ENCODE measurements at regions not wholly inside any gene's neighbourhood (a gene's known extent, or its start where the extent isn't known, plus 50 kb on each side); places are given as distances from the start of the nearest gene placed in this dataset.

DNA sequence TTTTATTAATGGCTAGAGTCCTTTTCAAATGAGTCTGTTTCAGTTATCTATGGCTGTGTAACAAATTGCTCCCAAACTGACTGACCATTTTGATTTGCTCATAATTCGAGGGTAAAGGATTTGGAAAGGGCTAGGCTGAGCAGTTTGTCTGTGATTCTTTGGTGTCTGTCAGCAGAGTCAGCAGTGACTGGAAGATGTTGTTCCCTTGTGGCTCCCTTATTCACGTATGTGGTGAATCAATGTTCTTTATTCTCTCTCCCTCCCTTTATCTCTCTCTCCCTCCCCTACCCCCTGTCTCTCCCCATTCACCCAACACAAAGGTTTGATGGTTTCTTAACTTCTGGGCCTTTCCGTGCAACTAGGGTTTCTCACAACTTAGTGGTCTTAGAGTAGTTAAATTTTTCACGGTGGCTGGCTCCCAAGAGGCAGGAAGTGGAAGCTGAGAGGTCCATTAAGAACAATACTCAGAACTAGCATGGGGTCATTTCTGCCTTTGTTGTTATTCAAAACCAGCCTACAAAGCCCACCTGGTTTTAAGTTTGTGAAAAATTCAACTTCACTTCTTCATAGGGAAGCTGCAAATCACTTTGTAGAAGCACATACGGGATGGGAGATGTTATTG is 772.5 kb upstream of the SLITRK1 start:
- H3K27me3 ChIP-seq: no peaks in the 10 kb centered on the region
- no peaks in the 10 kb centered on the region for H3K36me3 ChIP-seq
- peak overlapping the region in 6 of 11 experiments; percentile 30 to 66 (median 48); a peak in 10 of 22 replicates for H3K9ac ChIP-seq
- peak overlapping the region in 8 of 11 experiments; percentile 56 to 87 (median 78); a peak in 17 of 22 replicates for H3K27ac ChIP-seq
- peak overlapping the region; percentile 12 to 69 (median 61); a peak in 19 of 22 replicates for H3K4me2 ChIP-seq
- H3K9me3 ChIP-seq (replicated peaks in 1 of 11): peaks cover 0 to 46% (median 27%) of the 10 kb centered on the region in 11 experiments; a peak in 17 of 22 replicates
- no peaks in the 10 kb centered on the region for H4K20me1 ChIP-seq
- no peak; a peak in 1 of 22 replicates for TF ChIP-seq Cebpa-rat (IDR thresholded peaks at IDR 0.05)
- H3K4me3 ChIP-seq: no peak overlapping the region
- peaks cover 10 to 69% (median 47%) of the 10 kb centered on the region in 10 experiments for H3K4me1 ChIP-seq

DNA sequence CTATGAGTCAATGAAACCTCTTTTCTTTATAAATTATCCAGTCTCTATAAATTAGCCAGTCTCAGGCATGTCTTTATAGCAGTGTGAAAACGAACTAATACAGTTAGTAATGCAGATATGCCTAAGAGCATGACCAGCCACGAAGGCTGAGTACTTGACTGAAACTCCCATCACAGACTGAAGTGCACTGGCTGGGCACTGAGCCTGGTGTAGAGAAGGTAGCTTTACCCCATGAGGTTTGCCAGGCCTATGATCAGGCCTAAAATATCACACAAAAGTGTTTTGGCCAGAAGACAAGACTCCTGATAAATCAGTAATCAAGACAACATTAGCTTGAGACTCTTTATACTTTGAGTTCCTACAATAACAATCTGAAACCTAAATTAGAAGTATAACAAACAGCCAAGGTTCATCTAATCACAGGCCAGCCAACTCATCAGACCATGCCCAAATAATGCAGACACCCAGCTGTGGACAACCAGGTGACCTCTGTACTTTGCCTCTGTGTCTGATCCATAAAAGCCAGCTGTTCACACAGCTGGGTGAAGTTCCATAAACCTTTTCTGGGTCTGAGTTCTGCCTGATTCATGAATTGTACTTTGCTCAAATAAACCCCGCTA is 771.8 kb upstream of the SLITRK1 start:
- Histone ChIP-seq H3K4me1 (peaks cover 8 to 76% (median 53%) of the 10 kb centered on the region in 10 experiments), H3K9me3 (replicated peaks in 1 of 11) (peaks cover 0 to 42% (median 27%) of the 10 kb centered on the region in 11 experiments; a peak in 17 of 22 replicates), H4K20me1 (no peaks in the 10 kb centered on the region), H3K27me3 (no peaks in the 10 kb centered on the region), H3K36me3 (no peaks in the 10 kb centered on the region), H3K9ac (peak overlapping the region in 5 of 11 experiments; percentile 30 to 66 (median 54); a peak in 7 of 22 replicates), H3K4me3 (no peak overlapping the region), H3K4me2 (peak overlapping the region in 7 of 11 experiments; percentile 33 to 69 (median 64); a peak in 15 of 22 replicates), H3K27ac (peak overlapping the region in 8 of 11 experiments; percentile 56 to 87 (median 78); a peak in 16 of 22 replicates)
- TF ChIP-seq Cebpa-rat (IDR thresholded peaks at IDR 0.05): no peak

DNA sequence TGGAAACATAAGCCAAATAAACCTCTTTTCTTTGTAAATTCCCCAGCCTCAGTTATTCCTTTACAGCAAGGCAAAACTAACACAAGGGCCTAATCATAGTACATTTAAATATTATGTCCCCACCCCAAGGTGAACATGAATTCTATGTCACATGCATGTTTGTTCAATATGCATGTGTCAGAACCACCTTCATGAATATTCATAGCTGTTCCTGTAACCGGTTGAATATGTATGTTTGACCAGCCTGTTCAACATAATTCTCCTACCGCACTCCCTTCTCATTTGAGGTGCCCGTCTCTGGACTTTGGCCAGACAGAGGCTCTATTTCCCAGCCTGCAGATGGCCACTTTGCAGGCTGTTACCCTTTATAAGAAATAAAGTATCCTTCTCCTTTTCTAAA is 769.4 kb upstream of the SLITRK1 start:
- H3K9me3 ChIP-seq (replicated peaks in 1 of 11): peaks cover 0 to 33% (median 27%) of the 10 kb centered on the region in 11 experiments; a peak in 17 of 22 replicates
- no peak for TF ChIP-seq Cebpa-rat (IDR thresholded peaks at IDR 0.05)
- H3K27me3 ChIP-seq: no peaks in the 10 kb centered on the region
- peaks cover 8 to 81% (median 51%) of the 10 kb centered on the region in 10 experiments for H3K4me1 ChIP-seq
- no peaks in the 10 kb centered on the region for H4K20me1 ChIP-seq
- peak overlapping the region in 2 of 11 experiments; percentile 1 to 20; a peak in 2 of 22 replicates for H3K27ac ChIP-seq
- no peak overlapping the region for H3K9ac ChIP-seq
- H3K36me3 ChIP-seq: no peaks in the 10 kb centered on the region
- no peak overlapping the region for H3K4me3 ChIP-seq
- H3K4me2 ChIP-seq: peak overlapping the region in 3 of 11 experiments; percentile 54 to 66 (median 60); a peak in 3 of 22 replicates

DNA sequence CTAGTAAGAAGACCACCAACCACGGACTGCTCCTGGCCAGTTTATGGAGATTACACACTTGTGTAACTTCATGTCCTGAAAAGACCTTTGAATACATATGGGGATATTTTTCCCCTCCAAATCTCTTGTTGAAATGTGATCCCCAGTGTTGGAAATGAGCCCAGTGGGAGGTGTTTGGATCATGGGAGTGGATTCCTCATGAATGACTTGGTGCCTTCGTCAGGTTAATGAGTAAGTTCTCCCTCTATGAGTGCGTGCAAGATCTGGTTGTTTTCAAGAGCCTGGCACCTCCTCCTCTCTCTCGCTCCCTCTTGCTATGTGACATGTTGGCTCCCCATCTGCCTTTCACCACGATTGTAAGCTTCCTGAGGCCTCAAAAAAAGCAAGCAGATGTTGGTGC is 769.0 kb upstream of the SLITRK1 start:
- Histone ChIP-seq H3K4me3 (no peak overlapping the region; a peak in 1 of 20 replicates), H3K36me3 (no peaks in the 10 kb centered on the region), H3K27me3 (no peaks in the 10 kb centered on the region), H3K9me3 (replicated peaks in 1 of 11) (peaks cover 0 to 33% (median 27%) of the 10 kb centered on the region in 11 experiments; a peak in 17 of 22 replicates), H3K9ac (no peak overlapping the region), H4K20me1 (no peaks in the 10 kb centered on the region), H3K27ac (peak overlapping the region in 3 of 11 experiments; percentile 1 to 25 (median 20); a peak in 3 of 22 replicates), H3K4me2 (peak overlapping the region in 5 of 11 experiments; percentile 36 to 66 (median 54); a peak in 7 of 22 replicates), H3K4me1 (peaks cover 8 to 77% (median 49%) of the 10 kb centered on the region in 10 experiments)
- no peak for TF ChIP-seq Cebpa-rat (IDR thresholded peaks at IDR 0.05)

DNA sequence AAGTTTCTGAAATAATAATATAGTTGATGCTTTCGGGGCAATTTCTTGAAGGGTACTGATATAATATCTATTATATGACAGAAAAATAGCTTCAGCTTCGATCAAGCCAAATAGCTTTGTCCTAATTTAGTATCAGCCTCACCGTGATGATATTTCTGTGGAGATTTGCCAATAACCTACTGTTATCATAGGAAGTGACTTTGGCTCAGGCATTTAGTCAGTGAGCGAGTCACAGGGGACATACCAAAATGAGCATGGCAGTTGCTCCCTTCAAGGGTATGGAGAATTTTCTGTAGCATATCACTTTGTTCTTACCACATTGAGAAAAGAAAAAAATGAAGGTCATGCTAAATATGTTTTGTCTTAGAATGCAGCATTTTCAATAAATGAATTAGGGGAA is 767.6 kb upstream of the SLITRK1 start:
- Histone ChIP-seq H4K20me1 (no peaks in the 10 kb centered on the region), H3K9me3 (replicated peaks in 1 of 11) (peaks cover 0 to 37% (median 27%) of the 10 kb centered on the region in 11 experiments; a peak in 17 of 22 replicates), H3K4me2 (peak overlapping the region in 7 of 11 experiments; percentile 6 to 66 (median 54); a peak in 11 of 22 replicates), H3K9ac (no peak overlapping the region), H3K27me3 (no peaks in the 10 kb centered on the region), H3K27ac (peak overlapping the region in 5 of 11 experiments; percentile 15 to 38 (median 35); a peak in 9 of 22 replicates), H3K36me3 (no peaks in the 10 kb centered on the region), H3K4me1 (peaks cover 12 to 74% (median 46%) of the 10 kb centered on the region in 10 experiments), H3K4me3 (no peak overlapping the region)
- no peak for TF ChIP-seq Cebpa-rat (IDR thresholded peaks at IDR 0.05)

DNA sequence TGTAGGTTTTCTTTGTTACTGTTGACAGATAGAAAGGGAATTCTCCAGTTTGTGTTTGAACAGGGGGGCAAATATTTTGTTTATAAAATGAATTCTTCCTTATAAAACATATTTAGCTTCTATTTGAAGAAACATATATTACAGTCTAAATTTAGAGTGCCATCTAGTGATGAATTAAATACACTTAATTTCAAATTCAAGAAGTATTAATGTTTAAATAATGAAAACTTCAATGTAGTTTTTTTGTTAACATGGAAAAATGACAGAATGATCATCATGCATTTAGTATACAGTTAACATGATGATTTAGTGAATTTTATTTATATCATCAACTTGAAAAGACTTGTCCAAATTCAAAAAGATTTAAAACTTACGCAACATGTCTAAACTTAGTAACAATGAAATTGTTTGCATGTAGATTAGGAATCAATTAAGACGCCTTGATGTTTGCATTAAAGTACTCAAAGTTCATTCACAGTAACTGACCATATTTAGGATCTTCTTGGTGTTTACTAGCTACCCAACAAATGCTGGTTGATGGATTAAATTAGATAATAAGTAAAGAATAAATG is 765.9 kb upstream of the SLITRK1 start:
- Histone ChIP-seq H4K20me1 (no peaks in the 10 kb centered on the region), H3K27ac (no peak overlapping the region; a peak in 1 of 22 replicates), H3K9ac (no peak overlapping the region), H3K27me3 (no peaks in the 10 kb centered on the region), H3K4me1 (peaks cover 16 to 57% (median 30%) of the 10 kb centered on the region in 10 experiments; a peak in 18 of 20 replicates), H3K9me3 (replicated peaks in 1 of 11) (peaks cover 0 to 26% (median 20%) of the 10 kb centered on the region in 11 experiments; a peak in 16 of 22 replicates), H3K4me2 (0 out of 22 replicates have a peak overlapping the region, but pooled peaks of 1 of the 11 experiments have one; percentile 16), H3K4me3 (no peak overlapping the region), H3K36me3 (no peaks in the 10 kb centered on the region)
- TF ChIP-seq Cebpa-rat (IDR thresholded peaks at IDR 0.05): no peak

DNA sequence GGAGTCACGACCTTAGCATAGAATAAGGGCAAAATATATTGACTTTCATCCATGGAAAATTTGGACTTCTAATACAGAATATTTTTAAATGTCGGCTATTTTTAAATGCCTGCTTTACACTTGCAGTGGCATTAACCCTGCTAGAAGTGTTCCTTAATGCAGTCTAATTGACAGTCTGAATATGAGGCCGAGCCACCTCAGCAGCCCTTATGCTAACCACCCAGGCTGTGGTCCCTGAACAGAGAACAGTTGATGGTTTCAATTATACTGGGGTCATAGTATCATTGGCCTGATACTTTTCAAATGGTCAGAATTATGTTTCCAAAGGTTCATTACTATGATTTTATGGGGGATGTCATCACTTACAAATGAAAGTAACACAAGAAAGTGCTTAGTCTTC is 764.7 kb upstream of the SLITRK1 start:
- TF ChIP-seq Cebpa-rat (IDR thresholded peaks at IDR 0.05): no peak

DNA sequence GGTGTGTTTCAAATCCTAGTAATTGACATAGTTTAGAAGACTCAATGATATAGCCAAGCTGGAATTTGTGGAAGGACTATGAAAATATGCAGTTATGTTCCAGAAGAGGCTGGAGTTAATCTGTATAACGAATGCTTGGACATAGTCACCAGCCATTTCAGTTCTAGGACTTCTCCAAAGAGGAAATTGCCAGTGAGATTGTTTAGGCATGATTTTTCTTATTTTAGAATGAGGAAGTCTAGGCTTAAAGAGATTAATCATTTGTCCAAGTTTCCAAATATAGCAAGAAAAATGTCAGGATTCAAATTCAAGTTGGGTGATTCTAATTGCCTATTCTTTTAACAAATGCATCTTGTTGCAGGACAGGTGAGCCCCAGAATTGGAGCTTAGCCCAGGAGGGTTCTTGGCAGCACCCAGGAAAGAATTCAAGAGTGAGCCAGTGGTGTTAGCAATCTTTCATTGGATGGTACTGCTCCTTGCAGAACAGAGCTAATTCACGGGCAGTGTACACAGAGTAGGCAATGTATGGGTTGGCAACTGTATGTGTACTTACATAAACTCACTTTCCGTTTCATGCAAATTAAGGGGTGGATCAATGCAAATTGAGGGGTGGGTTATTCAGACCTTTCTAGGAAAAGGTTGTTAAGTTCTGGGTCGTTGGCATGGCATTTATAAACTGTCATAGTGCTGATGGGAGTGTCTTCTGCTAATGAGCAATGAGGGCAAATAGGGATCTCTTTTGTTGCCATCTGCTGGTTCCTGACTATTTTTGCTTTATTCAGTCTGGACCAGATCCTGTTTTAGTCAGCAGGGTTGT is 763.1 kb upstream of the SLITRK1 start:
- Histone ChIP-seq H3K27ac (peak overlapping the region in 3 of 11 experiments; percentile 7 to 54 (median 19); a peak in 5 of 22 replicates), H3K27me3 (no peaks in the 10 kb centered on the region), H4K20me1 (no peaks in the 10 kb centered on the region), H3K36me3 (no peaks in the 10 kb centered on the region), H3K9ac (no peak overlapping the region), H3K9me3 (replicated peaks in 1 of 11) (peaks cover under 1 to 11% (median 7%) of the 10 kb centered on the region in 11 experiments; a peak in 16 of 22 replicates), H3K4me3 (no peak overlapping the region; a peak in 1 of 20 replicates), H3K4me2 (peak overlapping the region; percentile 1 to 75 (median 37); a peak in 18 of 22 replicates), H3K4me1 (peaks cover 16 to 38% (median 24%) of the 10 kb centered on the region in 10 experiments; a peak in 18 of 20 replicates)
- TF ChIP-seq Cebpa-rat (IDR thresholded peaks at IDR 0.05): no peak

More for the DNA sequence above, 764.7 kb upstream of the SLITRK1 start:
- Histone ChIP-seq H3K4me3 (no peak overlapping the region), H3K4me2 (no peak overlapping the region), H3K9ac (no peak overlapping the region), H3K4me1 (peaks cover 16 to 53% (median 30%) of the 10 kb centered on the region in 10 experiments; a peak in 18 of 20 replicates), H3K9me3 (replicated peaks in 1 of 11) (peaks cover 0 to 15% (median 9%) of the 10 kb centered on the region in 11 experiments; a peak in 14 of 22 replicates), H3K27me3 (no peaks in the 10 kb centered on the region), H3K27ac (no peak overlapping the region), H3K36me3 (no peaks in the 10 kb centered on the region), H4K20me1 (no peaks in the 10 kb centered on the region)

Data from BLaER1 treated with 17β-estradiol and CSF1 and Interleukin-3, amounts not matched to agents 10 nM and 100 nM (cell line).